BJ (cell line): ENCODE measurements at regions not wholly inside any gene's neighbourhood (a gene's known extent, or its start where the extent isn't known, plus 50 kb on each side); places are given as distances from the start of the nearest gene placed in this dataset.

Experiments used
- CTCF ChIA-PET: fragments of 350-600 bp; formaldehyde crosslinking; extraction: SDS; loops from one replicate; lab custom pipeline; 2021; ENCODE audit warnings: antibody characterized with exemption, inconsistent platforms; lab: Yijun Ruan, JAX
- POLR2A ChIA-PET: fragments of 300-600 bp; sonication (Branson Sonifier 250); formaldehyde crosslinking; extraction: SDS; loops from one replicate; lab custom pipeline; 2021; ENCODE audit warnings: antibody characterized with exemption; lab: Charles Lee
- DNase-seq: peaks from one replicate; pipeline ENCODE4 v3.0.0-alpha.2; 2011; ENCODE audit warnings: low read depth
- H3K27me3 ChIP-seq: 2 replicates; pipeline ENCODE4 v1.6.0; 2011; ENCODE audit warnings: low read length; ENCODE audit not compliant: control insufficient read depth, insufficient read depth
- H3K36me3 ChIP-seq: 2 replicates; pipeline ENCODE4 v1.5.1; 2011; ENCODE audit warnings: low read length; ENCODE audit not compliant: control insufficient read depth, insufficient read depth
- H3K4me3 ChIP-seq: 2 replicates; pipeline ENCODE4 v1.5.1; 2011; ENCODE audit warnings: low read depth, mild to moderate bottlenecking, control low read depth, low read length
- TF ChIP-seq, protein P1 (sequence below): IDR thresholded peaks from 2 replicates; pipeline ENCODE4 v1.5.1; 2011; ENCODE audit warnings: low read depth, mild to moderate bottlenecking, control low read depth, inconsistent platforms, low read length, moderate library complexity; ENCODE audit not compliant: insufficient read depth

DNA sequence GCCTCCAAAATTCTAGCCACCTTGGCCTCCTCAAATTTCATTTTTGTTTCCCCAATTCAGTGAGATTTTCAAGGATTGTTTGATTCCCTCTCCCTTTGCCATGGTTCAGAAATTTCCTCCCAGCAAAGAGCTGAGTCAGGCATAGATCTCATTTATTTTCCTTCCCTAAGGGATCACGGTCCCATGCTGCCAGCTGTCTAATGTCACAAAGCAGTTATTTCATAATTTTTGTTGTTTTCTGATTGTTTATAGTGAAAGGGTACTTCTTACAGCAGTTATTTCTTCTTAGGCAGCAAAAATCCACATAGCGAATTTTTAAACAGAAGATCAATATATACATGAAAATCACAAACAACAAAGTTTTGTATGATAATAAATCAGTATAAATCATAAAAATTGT is 470.5 kb upstream of the MAGEB18 start:
- CTCF ChIA-PET, result no interaction called here
- Histone ChIP-seq H3K36me3 (no peaks in the 10 kb centered on the region), H3K4me3 (no peak overlapping the region), H3K27me3 (no peaks in the 10 kb centered on the region)
- DNase-seq, result no peak
- TF ChIP-seq, protein P1, sequence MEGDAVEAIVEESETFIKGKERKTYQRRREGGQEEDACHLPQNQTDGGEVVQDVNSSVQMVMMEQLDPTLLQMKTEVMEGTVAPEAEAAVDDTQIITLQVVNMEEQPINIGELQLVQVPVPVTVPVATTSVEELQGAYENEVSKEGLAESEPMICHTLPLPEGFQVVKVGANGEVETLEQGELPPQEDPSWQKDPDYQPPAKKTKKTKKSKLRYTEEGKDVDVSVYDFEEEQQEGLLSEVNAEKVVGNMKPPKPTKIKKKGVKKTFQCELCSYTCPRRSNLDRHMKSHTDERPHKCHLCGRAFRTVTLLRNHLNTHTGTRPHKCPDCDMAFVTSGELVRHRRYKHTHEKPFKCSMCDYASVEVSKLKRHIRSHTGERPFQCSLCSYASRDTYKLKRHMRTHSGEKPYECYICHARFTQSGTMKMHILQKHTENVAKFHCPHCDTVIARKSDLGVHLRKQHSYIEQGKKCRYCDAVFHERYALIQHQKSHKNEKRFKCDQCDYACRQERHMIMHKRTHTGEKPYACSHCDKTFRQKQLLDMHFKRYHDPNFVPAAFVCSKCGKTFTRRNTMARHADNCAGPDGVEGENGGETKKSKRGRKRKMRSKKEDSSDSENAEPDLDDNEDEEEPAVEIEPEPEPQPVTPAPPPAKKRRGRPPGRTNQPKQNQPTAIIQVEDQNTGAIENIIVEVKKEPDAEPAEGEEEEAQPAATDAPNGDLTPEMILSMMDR, result no peak
- POLR2A ChIA-PET, result no interaction called here

DNA sequence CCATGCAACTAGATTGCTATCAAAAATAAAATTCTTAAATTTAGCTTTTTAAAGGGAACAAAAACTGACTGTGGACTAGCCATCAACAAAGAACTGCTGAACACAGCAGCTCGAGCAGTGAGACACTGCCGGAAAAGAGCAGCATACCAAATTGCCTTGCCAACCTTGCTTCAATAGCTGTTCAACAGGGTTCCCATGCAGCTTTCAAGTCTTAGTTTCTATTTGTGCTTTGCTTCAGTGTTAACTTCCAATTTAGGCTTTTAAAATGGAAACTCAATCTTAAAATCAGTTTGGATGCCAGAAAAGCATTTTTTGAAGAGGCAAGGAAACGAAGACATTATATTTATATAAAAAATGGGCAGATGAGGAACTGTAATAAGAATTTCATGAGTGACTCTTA is 463.4 kb upstream of the MAGEB18 start:
- H3K36me3 ChIP-seq, result no peaks in the 10 kb centered on the region
- no peaks in the 10 kb centered on the region for H3K27me3 ChIP-seq
- no peak overlapping the region for H3K4me3 ChIP-seq
- no peak for DNase-seq
- TF ChIP-seq, protein P1, result no peak
- ChIA-PET POLR2A (no interaction called here), CTCF (no interaction called here)

DNA sequence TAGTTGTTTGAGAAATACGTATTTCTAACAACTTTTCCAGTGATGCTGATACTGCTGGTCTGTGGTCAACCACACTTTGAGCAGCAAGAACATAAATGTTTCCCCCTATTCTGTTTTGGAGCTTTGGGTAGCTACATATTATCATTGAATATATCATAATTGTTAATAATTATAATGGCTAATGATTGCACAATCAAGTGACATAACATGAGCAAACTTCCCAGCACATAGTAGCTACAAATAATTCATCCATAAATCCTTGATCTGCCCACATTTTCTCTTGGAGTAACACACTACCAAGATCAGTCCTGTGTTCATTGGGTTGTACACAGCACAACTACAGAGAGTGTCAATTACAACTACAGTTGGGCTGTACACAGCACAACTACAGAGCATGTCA is 436.3 kb upstream of the MAGEB18 start:
- POLR2A ChIA-PET, result no interaction called here

DNA sequence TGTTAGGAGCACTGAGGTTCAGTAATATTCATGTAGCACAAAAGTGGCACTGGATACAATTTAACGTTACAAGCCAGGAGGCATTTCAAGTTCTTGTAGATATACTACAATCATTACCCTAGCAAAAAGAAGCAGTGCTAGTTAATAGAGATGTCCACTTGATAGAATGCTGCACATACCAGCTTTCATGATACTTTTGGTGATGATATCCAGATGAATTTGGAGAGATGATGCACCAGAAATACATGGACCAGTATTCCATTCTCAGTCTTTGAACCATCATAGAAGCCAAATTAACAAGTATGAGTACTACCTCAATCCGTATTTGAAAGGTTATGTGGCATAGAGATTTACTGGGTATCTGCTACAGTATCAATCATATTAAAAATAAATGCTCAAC is 421.0 kb upstream of the MAGEB18 start:
- H3K36me3 ChIP-seq, result no peaks in the 10 kb centered on the region
- DNase-seq, result no peak
- ChIA-PET POLR2A (no interaction called here), CTCF (no interaction called here)
- no peaks in the 10 kb centered on the region for H3K27me3 ChIP-seq
- TF ChIP-seq, protein P1, result no peak
- no peak overlapping the region for H3K4me3 ChIP-seq

More for the DNA sequence above, 436.3 kb upstream of the MAGEB18 start:
- Histone ChIP-seq H3K27me3 (no peaks in the 10 kb centered on the region), H3K36me3 (no peaks in the 10 kb centered on the region), H3K4me3 (no peak overlapping the region)
- TF ChIP-seq, protein P1, result no peak
- DNase-seq, result no peak
- CTCF ChIA-PET, result no interaction called here

DNA sequence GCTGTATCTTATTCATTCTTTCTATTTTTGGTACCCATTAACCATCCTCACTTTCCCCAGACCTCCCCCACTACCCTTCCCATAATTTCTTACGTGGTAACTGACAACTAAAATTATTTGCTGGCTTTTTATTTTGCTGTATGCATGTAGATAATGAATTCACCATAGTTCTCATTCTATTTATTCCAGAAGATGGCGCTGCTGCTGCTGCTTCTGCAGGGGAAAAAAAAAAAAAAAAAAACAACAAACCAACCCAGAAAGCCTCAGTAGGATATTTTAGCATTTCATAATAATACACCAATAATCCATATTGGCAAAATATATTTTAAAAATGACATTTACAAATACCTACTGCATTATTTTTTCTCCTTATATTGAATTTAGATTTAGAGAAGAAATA is 416.6 kb upstream of the MAGEB18 start:
- TF ChIP-seq, protein P1, result no peak
- no peak for DNase-seq

More for the DNA sequence above, 416.6 kb upstream of the MAGEB18 start:
- ChIA-PET CTCF (no interaction called here), POLR2A (no interaction called here)
- Histone ChIP-seq H3K27me3 (no peaks in the 10 kb centered on the region), H3K36me3 (no peaks in the 10 kb centered on the region), H3K4me3 (no peak overlapping the region)
